ENCODE measurements at regions not wholly inside any gene's neighbourhood (a gene's known extent, or its start where the extent isn't known, plus 50 kb on each side); places are given as distances from the start of the nearest gene placed in this dataset.
"Not testable (repeated sequence)": the region's sequence is repeated elsewhere in the genome, so short reads cannot be mapped to it uniquely, and the experiment has no call there.

- TF ChIP-seq CTCF (IDR thresholded peaks at IDR 0.05; ENCODE audit: borderline replicate concordance, insufficient read depth, low read depth, low read length): no peak
- H3K4me3 ChIP-seq (ENCODE audit: low read depth, low read length): no peak overlapping the region
Measured at GRCh38 chr4:159021597-159022385, 81.1 kb upstream of the RAPGEF2 start.

- H3K4me3 ChIP-seq (ENCODE audit: low read depth, low read length): no peak overlapping the region
- TF ChIP-seq CTCF (IDR thresholded peaks at IDR 0.05; ENCODE audit: borderline replicate concordance, insufficient read depth, low read depth, low read length): no peak
Measured at GRCh38 chr4:159023741-159024140, 79.1 kb upstream of the RAPGEF2 start.

DNA sequence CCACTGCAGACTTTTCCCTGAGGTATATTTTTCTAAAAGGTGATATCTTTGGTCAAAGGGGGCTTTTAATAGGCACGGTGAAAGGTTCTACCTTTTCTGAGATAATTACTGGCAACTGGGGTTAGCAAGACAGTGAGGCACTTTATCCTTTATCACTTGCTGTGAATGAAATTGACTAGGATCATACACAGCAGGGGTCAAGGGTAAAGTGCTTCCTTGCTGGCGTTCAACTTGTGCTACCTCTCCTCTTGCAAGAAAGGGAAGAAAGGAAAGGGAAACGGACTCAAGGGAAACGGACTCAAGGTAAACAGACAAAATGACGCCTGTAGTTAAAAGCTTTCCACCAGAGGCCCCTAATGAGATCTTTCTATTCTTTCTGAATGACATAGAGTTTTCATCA is 78.6 kb upstream of the RAPGEF2 start:
- no peak for TF ChIP-seq CTCF (IDR thresholded peaks at IDR 0.05; ENCODE audit: borderline replicate concordance, insufficient read depth, low read depth, low read length)
- no peak overlapping the region for H3K4me3 ChIP-seq (ENCODE audit: low read depth, low read length)

DNA sequence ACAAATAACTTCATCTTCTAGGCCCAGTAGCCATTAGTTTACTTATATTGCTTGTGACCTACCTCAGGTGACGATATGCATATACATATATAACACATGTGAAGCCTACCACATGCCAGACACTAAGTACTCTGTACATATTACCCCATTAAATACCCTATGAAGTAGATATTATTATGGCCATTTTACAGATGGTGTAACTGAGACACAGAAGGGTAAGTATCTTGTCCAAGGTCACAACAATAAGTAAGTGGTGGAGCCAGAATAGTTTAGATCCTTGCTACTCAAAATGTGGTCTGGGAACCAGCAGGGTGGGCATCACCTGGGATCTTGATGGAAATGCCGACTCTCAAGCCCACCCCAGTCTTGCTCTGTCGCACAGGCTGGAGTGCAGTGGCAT is 78.1 kb upstream of the RAPGEF2 start:
- H3K4me3 ChIP-seq (ENCODE audit: low read depth, low read length): no peak overlapping the region
- TF ChIP-seq CTCF (IDR thresholded peaks at IDR 0.05; ENCODE audit: borderline replicate concordance, insufficient read depth, low read depth, low read length): no peak

DNA sequence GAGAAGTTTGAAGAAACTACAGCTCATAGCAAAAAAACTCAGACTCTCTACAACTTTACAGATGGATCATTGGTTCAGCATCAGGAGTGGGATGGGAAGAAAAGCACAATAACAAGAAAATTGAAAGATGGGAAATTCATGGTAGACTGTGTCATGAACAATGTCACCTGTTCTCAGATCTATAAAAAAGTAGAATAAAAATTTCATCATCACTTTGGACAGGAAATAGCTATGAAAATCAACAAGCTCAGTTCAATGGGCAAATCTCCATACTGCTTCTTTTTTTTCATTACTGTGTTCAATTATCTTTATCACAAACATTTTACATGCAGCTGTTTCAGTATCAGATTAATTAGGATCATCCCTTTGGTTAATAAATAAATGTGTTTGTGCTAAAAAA is 76.5 kb upstream of the RAPGEF2 start:
- no peak overlapping the region for H3K4me3 ChIP-seq (ENCODE audit: low read depth, low read length)
- no peak for TF ChIP-seq CTCF (IDR thresholded peaks at IDR 0.05; ENCODE audit: borderline replicate concordance, insufficient read depth, low read depth, low read length)

- no peak overlapping the region for H3K4me3 ChIP-seq (ENCODE audit: low read depth, low read length)
- TF ChIP-seq CTCF (IDR thresholded peaks at IDR 0.05; ENCODE audit: borderline replicate concordance, insufficient read depth, low read depth, low read length): no peak
Measured at GRCh38 chr4:159027535-159027934, 75.3 kb upstream of the RAPGEF2 start.

- TF ChIP-seq CTCF (IDR thresholded peaks at IDR 0.05; ENCODE audit: borderline replicate concordance, insufficient read depth, low read depth, low read length): no peak
- no peak overlapping the region for H3K4me3 ChIP-seq (ENCODE audit: low read depth, low read length)
Measured at GRCh38 chr4:159029481-159029880, 73.4 kb upstream of the RAPGEF2 start.

GRCh38 chr4:159030297-159030696 is 72.6 kb upstream of the RAPGEF2 start:
- not testable (repeated sequence) for H3K4me3 ChIP-seq (ENCODE audit: low read depth, low read length)

Measured in GM12875 (cell line).